ENCODE measurements at regions not wholly inside any gene's neighbourhood (a gene's known extent, or its start where the extent isn't known, plus 50 kb on each side); places are given as distances from the start of the nearest gene placed in this dataset.

GRCh38 chr13:29922281-29922821 is 71.9 kb upstream of the UBL3 start:
- TF ChIP-seq EP300 (IDR thresholded peaks at IDR 0.05) (no peak), CTCF (IDR thresholded peaks at IDR 0.05) (no peak), POLR2A (IDR thresholded peaks at IDR 0.05) (no peak)
